WTC11 (cell line): ENCODE measurements at regions not wholly inside any gene's neighbourhood (a gene's known extent, or its start where the extent isn't known, plus 50 kb on each side); places are given as distances from the start of the nearest gene placed in this dataset.

Source experiments
- ARID4B ChIP-seq: sonication (generic); formaldehyde crosslinking; IDR thresholded peaks from 2 replicates; pipeline ENCODE4 v1.8.0; 2023; ENCODE audit warnings: missing genetic modification reagents, mild to moderate bottlenecking, borderline replicate concordance
- CTCF ChIP-seq: fragments of 200-600 bp; IDR thresholded peaks from 2 replicates; pipeline ENCODE4 v1.8.0; 2022; ENCODE audit warnings: antibody characterized with exemption
- ESRRA ChIP-seq: sonication (generic); formaldehyde crosslinking; IDR thresholded peaks from 2 replicates; pipeline ENCODE4 v1.8.1; 2022; ENCODE audit warnings: mild to moderate bottlenecking, missing genetic modification reagents, borderline replicate concordance
- ETV6 ChIP-seq: sonication (generic); formaldehyde crosslinking; IDR thresholded peaks from 2 replicates; pipeline ENCODE4 v1.8.1; 2022; ENCODE audit warnings: mild to moderate bottlenecking, missing genetic modification reagents
- FOXK1 ChIP-seq: sonication (generic); formaldehyde crosslinking; IDR thresholded peaks from 2 replicates; pipeline ENCODE4 v1.8.0; 2022; ENCODE audit warnings: mild to moderate bottlenecking, moderate library complexity, missing genetic modification reagents
- JUN ChIP-seq: sonication (generic); formaldehyde crosslinking; IDR thresholded peaks from 2 replicates; pipeline ENCODE4 v1.8.0; 2023; ENCODE audit warnings: mild to moderate bottlenecking, missing genetic modification reagents
- RELA ChIP-seq: sonication (generic); formaldehyde crosslinking; IDR thresholded peaks from 2 replicates; pipeline ENCODE4 v1.8.1; 2022; ENCODE audit warnings: missing genetic modification reagents, mild to moderate bottlenecking, borderline replicate concordance
- SMAD3 ChIP-seq: sonication (generic); formaldehyde crosslinking; IDR thresholded peaks from 2 replicates; pipeline ENCODE4 v1.8.0; 2022; ENCODE audit warnings: missing genetic modification reagents, mild to moderate bottlenecking, borderline replicate concordance
- SP1 ChIP-seq: sonication (generic); formaldehyde crosslinking; conservative IDR thresholded peaks from 2 replicates; pipeline ENCODE4 v1.8.1; 2022; ENCODE audit warnings: missing genetic modification reagents
- STAT6 ChIP-seq: sonication (generic); formaldehyde crosslinking; conservative IDR thresholded peaks from 2 replicates; pipeline ENCODE4 v1.8.1; 2023; ENCODE audit warnings: mild to moderate bottlenecking, low read depth, missing genetic modification reagents, moderate library complexity
- TEAD4 ChIP-seq: sonication (generic); formaldehyde crosslinking; IDR thresholded peaks from 2 replicates; pipeline ENCODE4 v1.8.0; 2022; ENCODE audit warnings: mild to moderate bottlenecking, missing genetic modification reagents
- TF ChIP-seq, protein P1 (sequence below): sonication (generic); formaldehyde crosslinking; IDR thresholded peaks from 2 replicates; pipeline ENCODE4 v1.8.0; 2022; ENCODE audit warnings: mild to moderate bottlenecking, missing genetic modification reagents

DNA sequence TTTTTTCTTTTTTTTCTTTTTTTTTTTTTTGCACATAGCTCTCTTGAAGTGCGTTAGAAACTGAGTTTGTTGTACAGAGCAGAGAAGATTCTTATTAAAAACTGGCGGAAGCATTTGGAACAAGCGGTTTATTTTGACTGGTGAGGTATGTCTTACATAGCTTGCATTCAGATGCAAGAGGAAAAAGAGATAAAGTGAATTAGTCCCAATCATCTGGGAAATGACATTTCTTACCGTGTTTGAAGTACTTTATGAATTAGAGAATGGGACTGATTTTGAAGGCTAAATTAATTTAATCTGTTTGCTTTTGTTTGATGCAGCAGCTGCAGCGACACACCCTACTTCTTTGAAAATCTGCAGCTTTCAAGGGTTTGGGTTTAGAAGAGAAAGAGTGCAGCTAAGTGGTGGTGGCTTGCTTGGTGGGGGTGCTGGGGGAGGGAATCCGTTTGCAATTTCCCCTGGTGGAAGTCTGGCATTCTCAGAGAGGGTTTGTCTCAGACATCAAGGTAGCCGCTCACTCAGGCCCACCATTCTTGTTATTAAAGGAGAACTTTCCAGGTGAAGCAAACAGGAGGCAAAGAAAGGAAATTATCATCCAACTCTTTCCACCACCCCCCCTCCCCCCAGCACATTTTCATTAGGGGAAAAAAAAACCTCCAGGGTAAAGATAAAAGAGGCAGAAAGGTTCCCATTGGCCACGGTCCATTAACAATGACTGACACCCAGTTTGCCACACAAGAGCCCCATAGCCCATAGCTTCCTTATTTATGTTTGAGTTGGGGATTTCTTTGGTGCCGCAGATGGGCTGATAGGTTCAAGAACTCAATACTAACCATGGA is 231.7 kb downstream of the SKIDA1 start:
- TF ChIP-seq ARID4B (no peak), TEAD4 (CRISPR knock-in tag) (no peak), CTCF (no peak), RELA (no peak), FOXK1 (CRISPR knock-in tag) (no peak), JUN (CRISPR knock-in tag) (no peak), SMAD3 (CRISPR knock-in tag) (no peak), STAT6 (no peak), ETV6 (no peak), SP1 (CRISPR knock-in tag) (no peak), ESRRA (no peak)
- TF ChIP-seq, protein P1, sequence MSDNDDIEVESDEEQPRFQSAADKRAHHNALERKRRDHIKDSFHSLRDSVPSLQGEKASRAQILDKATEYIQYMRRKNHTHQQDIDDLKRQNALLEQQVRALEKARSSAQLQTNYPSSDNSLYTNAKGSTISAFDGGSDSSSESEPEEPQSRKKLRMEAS (CRISPR knock-in tag): no peak
